LNCAP (cell line): ENCODE measurements at regions not wholly inside any gene's neighbourhood (a gene's known extent, or its start where the extent isn't known, plus 50 kb on each side); places are given as distances from the start of the nearest gene placed in this dataset.

ENCODE experiments used
- TF ChIP-seq, protein P1 (sequence below): fragments of 450-650 bp; IDR thresholded peaks from 2 replicates; pipeline ENCODE4 v1.5.1; 2017; ENCODE audit warnings: mild to moderate bottlenecking

DNA sequence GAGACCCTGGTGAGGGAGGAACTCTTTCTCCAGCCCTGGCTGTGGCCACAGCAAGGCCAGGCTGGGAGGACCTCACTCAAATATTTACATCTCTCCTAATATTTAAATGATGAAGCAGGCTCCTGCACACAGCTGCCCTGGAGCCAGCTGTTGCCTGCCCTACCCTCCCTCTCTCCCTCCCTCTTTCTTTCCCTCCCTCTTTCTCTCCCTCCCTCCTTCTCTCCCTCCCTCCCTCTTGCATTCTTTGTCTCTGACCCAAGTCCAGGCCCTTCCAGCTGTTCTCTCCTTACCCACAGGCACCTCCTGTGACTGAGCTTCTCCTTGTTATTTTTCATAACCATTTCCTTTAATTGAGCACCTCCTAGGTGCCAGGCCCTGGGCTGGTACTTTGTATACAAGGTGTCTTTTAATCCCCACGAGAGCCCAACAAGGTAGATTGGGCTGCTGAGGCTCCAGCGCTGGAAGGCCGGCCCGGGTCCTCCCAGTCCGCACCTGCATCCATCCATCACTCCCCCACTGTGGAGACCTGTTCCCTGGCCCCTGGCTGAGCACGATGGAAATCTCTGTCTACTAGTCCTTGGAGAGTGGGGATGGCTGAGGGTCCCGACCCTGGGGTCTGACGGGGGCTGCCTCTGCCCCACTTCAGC lies 242.3 kb downstream of the SEC14L1 start:
- TF ChIP-seq, protein P1, sequence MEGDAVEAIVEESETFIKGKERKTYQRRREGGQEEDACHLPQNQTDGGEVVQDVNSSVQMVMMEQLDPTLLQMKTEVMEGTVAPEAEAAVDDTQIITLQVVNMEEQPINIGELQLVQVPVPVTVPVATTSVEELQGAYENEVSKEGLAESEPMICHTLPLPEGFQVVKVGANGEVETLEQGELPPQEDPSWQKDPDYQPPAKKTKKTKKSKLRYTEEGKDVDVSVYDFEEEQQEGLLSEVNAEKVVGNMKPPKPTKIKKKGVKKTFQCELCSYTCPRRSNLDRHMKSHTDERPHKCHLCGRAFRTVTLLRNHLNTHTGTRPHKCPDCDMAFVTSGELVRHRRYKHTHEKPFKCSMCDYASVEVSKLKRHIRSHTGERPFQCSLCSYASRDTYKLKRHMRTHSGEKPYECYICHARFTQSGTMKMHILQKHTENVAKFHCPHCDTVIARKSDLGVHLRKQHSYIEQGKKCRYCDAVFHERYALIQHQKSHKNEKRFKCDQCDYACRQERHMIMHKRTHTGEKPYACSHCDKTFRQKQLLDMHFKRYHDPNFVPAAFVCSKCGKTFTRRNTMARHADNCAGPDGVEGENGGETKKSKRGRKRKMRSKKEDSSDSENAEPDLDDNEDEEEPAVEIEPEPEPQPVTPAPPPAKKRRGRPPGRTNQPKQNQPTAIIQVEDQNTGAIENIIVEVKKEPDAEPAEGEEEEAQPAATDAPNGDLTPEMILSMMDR: no peak

DNA sequence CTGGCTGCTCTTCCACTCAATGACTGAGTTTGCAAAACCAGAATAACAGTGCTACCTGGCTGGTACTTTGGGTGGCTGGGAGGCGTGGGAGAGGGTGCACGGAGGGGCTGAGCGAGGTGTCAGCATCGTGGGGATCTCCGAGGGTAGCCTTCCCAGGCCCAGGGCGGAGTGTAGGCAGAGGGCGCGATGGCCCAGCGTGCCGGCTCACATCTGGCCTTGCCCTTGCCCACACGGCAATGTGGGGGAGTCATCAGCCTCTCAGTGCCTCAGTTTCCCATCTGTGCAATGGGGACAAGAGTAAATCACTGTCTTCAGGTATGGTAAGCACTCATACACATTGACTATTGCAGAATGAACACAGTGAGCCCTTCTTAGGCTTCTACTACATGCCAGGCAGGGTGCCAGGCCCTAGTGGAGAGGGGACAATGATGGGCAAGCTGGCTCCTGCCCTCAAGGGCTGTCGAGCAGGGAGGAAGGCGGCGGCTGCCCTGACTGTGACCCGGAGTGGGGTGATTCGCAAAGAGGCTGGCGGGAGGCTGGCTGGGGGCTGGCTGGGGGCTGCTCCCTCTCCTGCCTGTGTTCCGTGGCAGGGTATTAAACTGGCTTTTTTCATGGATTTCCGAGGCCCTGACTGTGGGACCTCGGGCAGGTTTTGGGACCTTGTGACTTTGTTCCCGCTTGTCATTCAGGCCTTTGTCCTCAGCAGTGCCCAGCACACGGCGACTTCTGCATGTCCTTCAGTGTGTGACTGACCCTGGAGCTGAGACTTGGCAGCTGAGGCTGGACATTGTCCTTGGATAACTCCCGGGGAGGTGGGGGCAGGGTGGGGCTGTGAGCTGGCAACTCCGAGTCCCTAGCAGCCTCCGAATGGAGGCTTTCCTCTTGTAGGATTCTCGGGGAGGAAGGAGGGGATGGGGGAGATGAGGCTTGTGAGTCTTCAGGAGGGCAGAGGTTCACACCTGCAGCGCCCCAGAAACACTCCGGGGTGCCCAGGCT lies 243.1 kb downstream of the SEC14L1 start:
- TF ChIP-seq, protein P1: no peak

DNA sequence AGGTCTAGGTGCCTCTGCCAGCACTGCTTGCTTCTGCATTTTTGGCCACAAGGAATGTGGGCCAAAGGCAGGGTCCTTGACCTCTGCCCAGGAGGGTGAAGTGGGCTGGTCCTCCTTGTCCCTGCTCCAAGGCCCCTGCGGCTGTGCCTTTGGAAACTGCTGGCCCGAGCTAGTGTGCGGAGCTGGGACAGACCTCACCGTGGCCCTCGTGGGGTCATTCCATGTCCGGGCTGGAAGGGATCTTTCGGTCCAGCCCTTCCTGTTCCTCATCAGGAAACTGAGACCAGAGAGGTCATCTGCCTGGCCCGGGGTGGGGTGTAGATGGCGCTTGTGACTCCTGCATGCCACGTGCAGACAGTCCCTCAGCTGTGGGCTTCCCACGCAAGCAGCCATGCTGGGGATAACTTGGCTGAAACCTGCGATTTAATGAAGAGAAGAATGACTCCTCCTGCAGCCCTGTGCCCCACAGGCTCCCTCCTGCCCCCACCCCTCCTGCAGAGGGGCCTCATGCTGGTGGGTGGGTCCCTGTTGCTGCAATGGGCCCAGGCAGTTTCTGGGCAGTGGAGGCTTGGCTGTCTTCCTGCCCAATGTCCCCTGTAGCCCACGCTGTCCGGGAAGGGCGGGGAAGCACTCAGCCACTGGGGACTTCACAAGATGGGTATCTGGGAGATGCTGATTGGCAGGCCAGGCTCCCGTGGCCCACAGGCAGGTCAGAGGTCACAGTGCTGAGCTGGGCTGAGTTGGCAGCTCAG lies 245.2 kb downstream of the SEC14L1 start:
- TF ChIP-seq, protein P1: no peak

DNA sequence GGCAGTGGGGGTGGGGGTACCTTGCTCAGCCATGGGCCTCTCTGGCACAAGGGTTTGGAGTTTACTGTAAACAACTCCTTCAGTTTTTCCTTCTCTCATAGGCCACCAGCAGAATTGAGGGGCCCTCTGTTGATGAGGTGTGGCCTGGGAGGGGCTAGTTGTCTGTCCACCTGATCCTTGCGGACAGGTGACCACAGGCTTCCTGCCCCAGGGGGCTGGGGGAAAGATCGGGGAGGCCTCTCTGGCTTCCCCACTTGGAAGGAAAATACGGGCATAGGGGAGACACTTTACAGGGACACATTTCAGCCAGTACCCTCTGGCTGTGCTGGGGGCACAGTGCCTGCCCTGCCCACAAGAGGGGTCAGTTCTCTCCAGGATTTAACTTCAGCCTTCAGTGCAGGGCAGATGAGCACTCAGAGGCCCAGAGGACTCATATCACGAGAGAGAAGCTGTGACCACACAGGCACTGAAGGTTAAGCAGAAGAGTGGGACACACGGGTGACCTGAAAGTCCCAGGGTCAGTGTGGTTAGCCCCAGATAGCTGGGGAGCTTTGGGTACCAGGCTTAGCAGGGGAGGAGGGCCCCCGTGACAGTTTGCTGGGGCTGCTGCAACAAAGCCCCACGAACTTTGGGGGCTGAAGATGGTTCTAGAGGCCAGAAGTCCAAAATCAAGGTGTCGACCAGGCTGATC lies 245.9 kb downstream of the SEC14L1 start:
- TF ChIP-seq, protein P1: no peak

DNA sequence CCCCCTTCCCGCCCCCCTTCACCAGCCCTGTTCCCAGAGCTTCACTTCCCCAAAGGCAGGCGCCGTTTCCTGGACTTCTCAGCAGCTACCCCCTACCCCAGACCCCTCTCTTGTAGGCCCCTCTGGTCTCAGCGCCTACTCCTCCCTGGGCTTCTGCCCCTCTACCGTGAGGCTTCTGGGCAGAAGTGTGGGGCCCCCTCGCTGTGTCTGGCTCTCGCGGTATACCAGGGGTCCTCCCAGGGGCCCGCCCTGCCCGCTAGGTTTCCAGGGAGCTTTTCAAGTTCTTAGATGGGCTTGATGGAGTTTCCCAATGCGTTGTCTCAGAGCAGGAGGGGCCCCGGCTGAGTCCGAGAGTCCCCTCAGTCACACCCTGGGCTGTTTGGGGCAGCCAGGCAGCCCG lies 247.1 kb downstream of the SEC14L1 start:
- TF ChIP-seq, protein P1: no peak

DNA sequence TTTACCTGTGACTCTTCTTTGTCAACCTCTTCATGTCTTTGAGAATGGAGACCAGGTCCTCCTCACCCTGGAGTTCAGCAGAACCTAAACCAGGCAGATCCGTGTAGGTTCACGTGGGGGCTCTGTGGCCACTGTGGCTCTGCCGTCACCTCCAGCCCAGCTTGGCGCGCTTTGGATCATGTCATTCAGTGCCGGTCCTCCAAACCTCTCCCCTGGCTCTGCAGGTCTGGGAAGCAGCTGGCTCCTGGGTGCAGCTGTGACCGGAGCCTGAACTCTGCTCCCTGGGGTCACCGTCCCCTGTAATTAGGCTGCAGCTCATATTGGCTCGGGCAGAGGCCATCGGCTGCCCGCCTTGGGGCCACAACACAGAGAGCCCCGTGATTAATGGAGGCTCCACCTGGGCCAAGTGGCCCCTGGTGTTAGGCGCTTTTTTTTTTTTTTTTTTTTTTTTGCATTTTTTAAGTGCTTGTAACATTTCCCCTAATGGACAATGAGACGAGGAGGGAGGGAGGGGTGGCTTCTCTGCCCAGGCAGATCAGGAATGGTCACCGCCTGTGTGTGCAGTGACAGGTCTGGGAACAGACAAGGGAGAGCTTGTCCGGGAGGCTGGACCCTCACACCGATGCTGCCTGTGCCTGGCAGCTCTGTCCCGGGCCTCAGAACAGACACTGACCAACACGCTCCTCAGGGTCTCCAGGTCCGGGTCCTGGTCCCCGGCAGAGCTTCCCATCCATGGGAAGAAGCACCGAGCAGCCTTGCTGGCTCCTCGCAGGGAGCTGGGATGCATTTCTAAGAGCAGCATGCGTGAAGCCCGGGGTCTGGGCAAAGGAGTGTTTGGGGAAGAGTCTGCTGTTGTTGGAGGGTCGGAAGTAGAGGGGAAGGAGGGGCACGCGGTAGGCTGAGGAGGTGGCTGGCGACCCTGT lies 247.9 kb downstream of the SEC14L1 start:
- TF ChIP-seq, protein P1: no peak
